Liver (tissue), 7 donors: ENCODE measurements at regions not wholly inside any gene's neighbourhood (a gene's known extent, or its start where the extent isn't known, plus 50 kb on each side); places are given as distances from the start of the nearest gene placed in this dataset.

Experiments
- DNase-seq: peaks from one replicate; pipeline ENCODE4 v3.0.0-alpha.2; 2017; ENCODE audit warnings: low spot score
- H3K27ac ChIP-seq, 2 donors: one replicate each; pipeline ENCODE4 v1.7.0; 2013; ENCODE audit warnings: inconsistent platforms in 2 of 2, low read length in 2 of 2, control low read depth in 1 of 2, low read depth in 1 of 2, mild to moderate bottlenecking in 1 of 2
- H3K27me3 ChIP-seq, 4 donors: one replicate each; pipeline versions ENCODE4 v1.6.1 to v1.7.0; 2013; ENCODE audit warnings: low read length in 3 of 4, inconsistent platforms in 1 of 4, mild to moderate bottlenecking in 1 of 4, moderate library complexity in 1 of 4; ENCODE audit not compliant: control insufficient read depth in 4 of 4, insufficient read depth in 4 of 4
- H3K36me3 ChIP-seq, 4 donors: one replicate each; pipeline versions ENCODE4 v1.6.1 to v1.7.0; 2013; ENCODE audit warnings: low read length in 3 of 4, mild to moderate bottlenecking in 3 of 4, low read depth in 1 of 4, moderate library complexity in 1 of 4; ENCODE audit not compliant: control insufficient read depth in 4 of 4, insufficient read depth in 3 of 4
- H3K4me1 ChIP-seq, 4 donors: one replicate each; pipeline versions ENCODE4 v1.6.1 to v1.7.0; 2013; ENCODE audit warnings: low read length in 3 of 4, mild to moderate bottlenecking in 3 of 4, moderate library complexity in 1 of 4; ENCODE audit not compliant: control insufficient read depth in 4 of 4, insufficient read depth in 4 of 4
- H3K4me3 ChIP-seq, 3 donors: one replicate each; pipeline versions ENCODE4 v1.6.1 to v1.7.0; 2013; ENCODE audit warnings: low read length in 3 of 3, control low read depth in 1 of 3, low read depth in 1 of 3, mild to moderate bottlenecking in 1 of 3
- H3K9ac ChIP-seq, 2 donors: one replicate each; pipeline ENCODE4 v1.7.0; 2013; ENCODE audit warnings: low read length in 2 of 2, mild to moderate bottlenecking in 2 of 2, moderate library complexity in 2 of 2, control low read depth in 1 of 2, low read depth in 1 of 2
- H3K9me3 ChIP-seq, 4 donors: one replicate each; pipeline versions ENCODE4 v1.6.1 to v1.7.0; 2013; ENCODE audit warnings: low read length in 3 of 4; ENCODE audit not compliant: control insufficient read depth in 4 of 4
- EGR1 ChIP-seq, 2 donors: IDR thresholded peaks; 2 replicates each; pipeline ENCODE4 v1.6.1; 2016 to 2018; ENCODE audit warnings: antibody characterized with exemption in 2 of 2, low read depth in 2 of 2
- FOXA1 ChIP-seq: IDR thresholded peaks from 2 replicates; pipeline ENCODE4 v1.6.1; 2016; ENCODE audit warnings: antibody characterized with exemption
- FOXA2 ChIP-seq: IDR thresholded peaks from 2 replicates; pipeline ENCODE4 v1.6.1; 2016; ENCODE audit warnings: antibody characterized with exemption
- GABPA ChIP-seq, 2 donors: IDR thresholded peaks in 1 of 2; conservative IDR thresholded peaks in 1 of 2; 2 replicates each; pipeline ENCODE4 v1.6.1; 2016; ENCODE audit warnings: antibody characterized with exemption in 2 of 2, mild to moderate bottlenecking in 1 of 2, moderate library complexity in 1 of 2
- HNF4A ChIP-seq, 2 donors: conservative IDR thresholded peaks; 2 replicates each; pipeline ENCODE4 v1.6.1; 2016; ENCODE audit warnings: antibody characterized with exemption in 2 of 2, mild to moderate bottlenecking in 2 of 2
- HNF4G ChIP-seq: IDR thresholded peaks from 2 replicates; pipeline ENCODE4 v1.6.1; 2016; ENCODE audit warnings: antibody characterized with exemption
- JUND ChIP-seq, 2 donors: IDR thresholded peaks; 2 replicates each; pipeline ENCODE4 v1.6.1; 2016; ENCODE audit warnings: antibody characterized with exemption in 2 of 2
- RAD21 ChIP-seq, 2 donors: IDR thresholded peaks; 2 replicates each; pipeline ENCODE4 v1.6.1; 2016; ENCODE audit warnings: antibody characterized with exemption in 2 of 2, mild to moderate bottlenecking in 2 of 2
- SP1 ChIP-seq: IDR thresholded peaks from 2 replicates; pipeline ENCODE4 v1.6.1; 2018; ENCODE audit warnings: antibody characterized with exemption, mild to moderate bottlenecking
- TAF1 ChIP-seq: conservative IDR thresholded peaks from 2 replicates; pipeline ENCODE4 v1.6.1; 2016; ENCODE audit warnings: antibody characterized with exemption, mild to moderate bottlenecking
- YY1 ChIP-seq: IDR thresholded peaks from 2 replicates; pipeline ENCODE4 v1.6.1; 2016; ENCODE audit warnings: antibody characterized with exemption, mild to moderate bottlenecking
- ZBTB33 ChIP-seq: IDR thresholded peaks from 2 replicates; pipeline ENCODE4 v1.6.1; 2016; ENCODE audit warnings: antibody characterized with exemption
- WGBS: extraction: QIAGEN DNeasy Blood & Tissue Kit; methylation state at CpG from one replicate; pipeline ENCODE4 v1.1.7; 2013; 5-methylcytosine and 5-hydroxymethylcytosine counted together
- TF ChIP-seq, protein P1 (sequence below): IDR thresholded peaks from 2 replicates; pipeline ENCODE4 v1.6.1; 2016; ENCODE audit warnings: antibody characterized with exemption, mild to moderate bottlenecking
- TF ChIP-seq, protein P2 (sequence below): IDR thresholded peaks from 2 replicates; pipeline ENCODE4 v1.6.1; 2016; ENCODE audit warnings: antibody characterized with exemption
- donor health status: healthy.
- donor health status: healthy.
- donor health status: healthy.
- donor health status: healthy.

GRCh38 chr3:31054032-31054431 lies 159.6 kb upstream of the GADL1 start:
- WGBS, result 87% methylated on average over 6 of the region's 6 CpGs
- no peak overlapping the region for H3K4me3 ChIP-seq
- H3K27ac ChIP-seq, result no peak overlapping the region
- H3K9me3 ChIP-seq, result no peaks in the 10 kb centered on the region
- no peak overlapping the region for H3K9ac ChIP-seq
- TF ChIP-seq TAF1 (no peak), YY1 (no peak), FOXA1 (no peak), HNF4G (no peak), GABPA (IDR thresholded peaks at IDR 0.05 in 1 of 2, conservative IDR thresholded peaks at IDR 0.05 in 1 of 2) (no peak), FOXA2 (no peak), EGR1 (IDR thresholded peaks at IDR 0.05; ENCODE audit: low read depth in 2 of 2) (no peak), RAD21 (IDR thresholded peaks at IDR 0.05) (no peak)
- TF ChIP-seq, protein P1, sequence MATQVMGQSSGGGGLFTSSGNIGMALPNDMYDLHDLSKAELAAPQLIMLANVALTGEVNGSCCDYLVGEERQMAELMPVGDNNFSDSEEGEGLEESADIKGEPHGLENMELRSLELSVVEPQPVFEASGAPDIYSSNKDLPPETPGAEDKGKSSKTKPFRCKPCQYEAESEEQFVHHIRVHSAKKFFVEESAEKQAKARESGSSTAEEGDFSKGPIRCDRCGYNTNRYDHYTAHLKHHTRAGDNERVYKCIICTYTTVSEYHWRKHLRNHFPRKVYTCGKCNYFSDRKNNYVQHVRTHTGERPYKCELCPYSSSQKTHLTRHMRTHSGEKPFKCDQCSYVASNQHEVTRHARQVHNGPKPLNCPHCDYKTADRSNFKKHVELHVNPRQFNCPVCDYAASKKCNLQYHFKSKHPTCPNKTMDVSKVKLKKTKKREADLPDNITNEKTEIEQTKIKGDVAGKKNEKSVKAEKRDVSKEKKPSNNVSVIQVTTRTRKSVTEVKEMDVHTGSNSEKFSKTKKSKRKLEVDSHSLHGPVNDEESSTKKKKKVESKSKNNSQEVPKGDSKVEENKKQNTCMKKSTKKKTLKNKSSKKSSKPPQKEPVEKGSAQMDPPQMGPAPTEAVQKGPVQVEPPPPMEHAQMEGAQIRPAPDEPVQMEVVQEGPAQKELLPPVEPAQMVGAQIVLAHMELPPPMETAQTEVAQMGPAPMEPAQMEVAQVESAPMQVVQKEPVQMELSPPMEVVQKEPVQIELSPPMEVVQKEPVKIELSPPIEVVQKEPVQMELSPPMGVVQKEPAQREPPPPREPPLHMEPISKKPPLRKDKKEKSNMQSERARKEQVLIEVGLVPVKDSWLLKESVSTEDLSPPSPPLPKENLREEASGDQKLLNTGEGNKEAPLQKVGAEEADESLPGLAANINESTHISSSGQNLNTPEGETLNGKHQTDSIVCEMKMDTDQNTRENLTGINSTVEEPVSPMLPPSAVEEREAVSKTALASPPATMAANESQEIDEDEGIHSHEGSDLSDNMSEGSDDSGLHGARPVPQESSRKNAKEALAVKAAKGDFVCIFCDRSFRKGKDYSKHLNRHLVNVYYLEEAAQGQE, result no peak
- peaks cover 0 to 6% (median under 1%) of the 10 kb centered on the region in 4 donors for H3K27me3 ChIP-seq
- no peak for DNase-seq
- no peaks in the 10 kb centered on the region for H3K4me1 ChIP-seq
- H3K36me3 ChIP-seq, result no peaks in the 10 kb centered on the region

DNA sequence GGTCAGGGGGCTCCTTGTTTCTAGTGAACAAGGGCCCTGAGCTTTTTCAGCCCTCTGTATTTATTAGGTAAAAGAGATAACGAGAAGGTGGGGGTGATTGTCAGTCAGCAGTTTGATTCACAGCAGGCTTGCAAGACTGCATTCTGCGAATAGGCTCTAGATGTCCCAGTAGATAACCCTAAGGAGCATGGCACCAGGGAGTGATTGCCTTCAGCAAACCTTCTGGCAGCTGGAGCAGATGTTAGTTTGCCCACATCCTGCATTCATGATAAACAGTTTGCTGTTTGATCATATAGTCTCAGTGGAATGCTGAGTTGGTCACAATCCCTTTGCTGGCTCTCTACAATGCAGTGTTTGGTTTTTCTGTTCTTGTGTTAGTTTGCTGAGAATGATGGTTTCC lies 161.3 kb upstream of the GADL1 start:
- TF ChIP-seq FOXA2, result no peak
- TF ChIP-seq, protein P2, sequence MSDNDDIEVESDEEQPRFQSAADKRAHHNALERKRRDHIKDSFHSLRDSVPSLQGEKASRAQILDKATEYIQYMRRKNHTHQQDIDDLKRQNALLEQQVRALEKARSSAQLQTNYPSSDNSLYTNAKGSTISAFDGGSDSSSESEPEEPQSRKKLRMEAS, result no peak
- TF ChIP-seq SP1, result no peak
- no peak for TF ChIP-seq FOXA1
- TF ChIP-seq ZBTB33, result no peak
- TF ChIP-seq GABPA (IDR thresholded peaks at IDR 0.05 in 1 of 2, conservative IDR thresholded peaks at IDR 0.05 in 1 of 2), result no peak
- TF ChIP-seq YY1, result no peak
- TF ChIP-seq, protein P1, result no peak
- no peak for TF ChIP-seq RAD21 (IDR thresholded peaks at IDR 0.05)
- no peak for TF ChIP-seq EGR1 (IDR thresholded peaks at IDR 0.05; ENCODE audit: low read depth in 2 of 2)
- TF ChIP-seq JUND (IDR thresholded peaks at IDR 0.05), result no peak
- TF ChIP-seq TAF1, result no peak
- no peak for TF ChIP-seq HNF4A (conservative IDR thresholded peaks at IDR 0.05)
- WGBS, result 84% methylated on average over 2 of the region's 2 CpGs
- Histone ChIP-seq H3K4me1 (no peaks in the 10 kb centered on the region), H3K27me3 (peaks cover 0 to 2% (median 0%) of the 10 kb centered on the region in 4 donors), H3K36me3 (no peaks in the 10 kb centered on the region), H3K9me3 (no peaks in the 10 kb centered on the region), H3K27ac (no peak overlapping the region), H3K9ac (no peak overlapping the region), H3K4me3 (no peak overlapping the region)
- no peak for DNase-seq
